HCT116 (cell line): ENCODE measurements at regions not wholly inside any gene's neighbourhood (a gene's known extent, or its start where the extent isn't known, plus 50 kb on each side); places are given as distances from the start of the nearest gene placed in this dataset.

Source experiments
- ATAC-seq: fragments of 200-7000 bp; cut with Tn5 transposase; 2 replicates; pipeline ENCODE4 v1.9.1; 2020; ENCODE audit warnings: mild to moderate bottlenecking, moderate library complexity
- BruUV-seq: library from RNA; stranded (reverse); fragments of 400-500 nt; replicated peaks from 2 replicates; lab custom pipeline; 2021; lab: Mats Ljungman, UMichigan
- CTCF ChIA-PET: fragments of 300-600 bp; sonication (Branson Sonifier 250); formaldehyde crosslinking; loops from one replicate; lab custom pipeline; 2021; ENCODE audit warnings: antibody characterized with exemption; lab: Charles Lee
- POLR2A ChIA-PET: fragments of 300-600, 350-600 bp; sonication (Branson Sonifier 250); formaldehyde crosslinking; loops from one replicate; lab custom pipeline; 2021; ENCODE audit warnings: antibody characterized with exemption; lab: Charles Lee
- RAD21 ChIA-PET, 2 experiments: fragments of 300-600 bp; sonication (Branson Sonifier 250); formaldehyde crosslinking; loops; one replicate each; lab custom pipeline; 2023; ENCODE audit warnings: low total read pairs in 2 of 2; ENCODE audit not compliant: uncharacterized antibody in 2 of 2, unreplicated experiment in 2 of 2, low non-redundant PET in 1 of 2; lab: Charles Lee
- DNase-seq: peaks from one replicate; pipeline ENCODE4 v3.0.0-alpha.2; 2010; ENCODE audit warnings: low read depth, low spot score
- H2AFZ ChIP-seq: fragments of 200-600 bp; shearing (Covaris generic), sonication (generic); 2 replicates; pipeline ENCODE4 v1.6.1; 2017; ENCODE audit warnings: low read depth, mixed run types, mixed read lengths, antibody characterized with exemption, low read length; ENCODE audit not compliant: poor library complexity, severe bottlenecking
- H3K27ac ChIP-seq: 2 replicates; pipeline ENCODE4 v1.5.1; 2012; ENCODE audit warnings: low read depth, low read length
- H3K27me3 ChIP-seq: fragments of 200-600 bp; sonication (generic); 2 replicates; pipeline ENCODE4 v1.6.1; 2016; ENCODE audit warnings: mixed run types, low read length, mixed read lengths; ENCODE audit not compliant: insufficient read depth
- H3K36me3 ChIP-seq, 2 experiments: fragments of 200-500 bp in 1 of 2; fragments of 200-600 bp in 1 of 2; sonication (Bioruptor generic) in 1 of 2; sonication (generic) in 1 of 2; 2 replicates each; pipeline versions ENCODE4 v1.5.1 to v1.6.1; 2014 to 2016; ENCODE audit warnings: low read length in 2 of 2, inconsistent platforms in 1 of 2, mixed read lengths in 1 of 2, mixed run types in 1 of 2; ENCODE audit not compliant: insufficient read depth in 2 of 2, control insufficient read depth in 1 of 2
- H3K4me1 ChIP-seq, 2 experiments: fragments of 200-600 bp in 1 of 2; sonication (generic) in 1 of 2; 2 replicates each; pipeline versions ENCODE4 v1.5.1 to v1.6.1; 2012 to 2017; ENCODE audit warnings: low read length in 2 of 2, inconsistent platforms in 1 of 2, mild to moderate bottlenecking in 1 of 2, mixed read lengths in 1 of 2, mixed run types in 1 of 2, moderate library complexity in 1 of 2; ENCODE audit not compliant: insufficient read depth in 2 of 2, control insufficient read depth in 1 of 2
- H3K4me2 ChIP-seq: fragments of 200-600 bp; sonication (generic); 2 replicates; pipeline ENCODE4 v1.6.1; 2017; ENCODE audit warnings: mixed run types, low read length, mixed read lengths
- H3K4me3 ChIP-seq, 2 experiments: fragments of 200-600 bp in 1 of 2; sonication (generic) in 1 of 2; replicated peaks in 1 of 2; 2 replicates each; pipeline ENCODE4 v1.5.1; 2011 to 2016; ENCODE audit warnings: low read length in 2 of 2, control low read depth in 1 of 2, low read depth in 1 of 2, mild to moderate bottlenecking in 1 of 2, mixed read lengths in 1 of 2, mixed run types in 1 of 2
- H3K79me2 ChIP-seq: fragments of 200-600 bp; sonication (generic); 2 replicates; pipeline ENCODE4 v1.6.1; 2017; ENCODE audit warnings: mild to moderate bottlenecking, mixed run types, low read length, moderate library complexity, mixed read lengths; ENCODE audit not compliant: insufficient read depth
- H3K9ac ChIP-seq: fragments of 200-600 bp; sonication (generic); 2 replicates; pipeline ENCODE4 v1.6.1; 2016; ENCODE audit warnings: low read length, mixed read lengths
- H3K9me2 ChIP-seq: fragments of 200-600 bp; sonication (generic), shearing (Covaris generic); 2 replicates; pipeline ENCODE4 v1.6.1; 2017; ENCODE audit warnings: mixed run types, mild to moderate bottlenecking, moderate library complexity; ENCODE audit not compliant: insufficient read depth
- H3K9me3 ChIP-seq, 2 experiments: fragments of 200-500 bp in 1 of 2; fragments of 200-600 bp in 1 of 2; sonication (Bioruptor generic) in 1 of 2; sonication (generic) in 1 of 2; 2 replicates each; pipeline ENCODE4 v1.6.1; 2014 to 2017; ENCODE audit warnings: low read length in 2 of 2, mixed read lengths in 2 of 2, inconsistent platforms in 1 of 2, low read depth in 1 of 2, mild to moderate bottlenecking in 1 of 2, mixed run types in 1 of 2, moderate library complexity in 1 of 2; ENCODE audit not compliant: control insufficient read depth in 1 of 2, insufficient read depth in 1 of 2
- H4K20me1 ChIP-seq: fragments of 200-600 bp; sonication (generic), shearing (Covaris generic); 2 replicates; pipeline ENCODE4 v1.6.1; 2017; ENCODE audit warnings: mixed run types, mild to moderate bottlenecking, moderate library complexity; ENCODE audit not compliant: insufficient read depth
- ATF3 ChIP-seq: IDR thresholded peaks from 2 replicates; pipeline ENCODE4 v1.6.1; 2012
- CBX3 ChIP-seq: IDR thresholded peaks from 2 replicates; pipeline ENCODE4 v1.6.1; 2012; ENCODE audit warnings: low read depth
- CEBPB ChIP-seq: IDR thresholded peaks from 2 replicates; pipeline ENCODE4 v1.6.1; 2012; ENCODE audit warnings: low read depth
- CTCF ChIP-seq, 3 experiments: fragments of 200-600 bp in 1 of 3; sonication (generic) in 1 of 3; IDR thresholded peaks in 2 of 3; conservative IDR thresholded peaks in 1 of 3; 2 replicates each; pipeline ENCODE4 v1.5.1; 2012 to 2017; ENCODE audit warnings: low read depth in 2 of 3, low read length in 2 of 3, antibody characterized with exemption in 1 of 3, borderline replicate concordance in 1 of 3, control low read depth in 1 of 3, mild to moderate bottlenecking in 1 of 3, mixed read lengths in 1 of 3, mixed run types in 1 of 3, moderate library complexity in 1 of 3; ENCODE audit not compliant: insufficient read depth in 1 of 3
- EGR1 ChIP-seq: IDR thresholded peaks from 2 replicates; pipeline ENCODE4 v1.6.1; 2012; ENCODE audit warnings: low read depth
- ELF1 ChIP-seq: IDR thresholded peaks from 2 replicates; pipeline ENCODE4 v1.6.1; 2012; ENCODE audit warnings: low read depth, borderline replicate concordance
- EZH2 ChIP-seq: fragments of 200-600 bp; sonication (generic); IDR thresholded peaks from 2 replicates; pipeline ENCODE4 v1.6.1; 2017; ENCODE audit warnings: antibody characterized with exemption, mixed run types
- FOSL1 ChIP-seq: IDR thresholded peaks from 2 replicates; pipeline ENCODE4 v1.6.1; 2012; ENCODE audit warnings: low read depth
- MAX ChIP-seq: IDR thresholded peaks from 2 replicates; pipeline ENCODE4 v1.6.1; 2012
- POLR2A ChIP-seq: IDR thresholded peaks from 2 replicates; pipeline ENCODE4 v1.7.0; 2011; ENCODE audit warnings: borderline replicate concordance; ENCODE audit not compliant: insufficient read depth, insufficient read length; ENCODE audit errors: extremely low read depth
- POLR2AphosphoS5 ChIP-seq: IDR thresholded peaks from 2 replicates; pipeline ENCODE4 v1.6.1; 2011; ENCODE audit warnings: mild to moderate bottlenecking, low read depth, low read length, moderate library complexity
- RAD21 ChIP-seq: IDR thresholded peaks from 2 replicates; pipeline ENCODE4 v1.6.1; 2012; ENCODE audit warnings: low read depth, mild to moderate bottlenecking
- REST ChIP-seq: IDR thresholded peaks from 2 replicates; pipeline ENCODE4 v1.6.1; 2012; ENCODE audit warnings: low read depth
- SIN3A ChIP-seq: IDR thresholded peaks from 2 replicates; pipeline ENCODE4 v1.6.1; 2012; ENCODE audit warnings: low read depth
- SRF ChIP-seq: IDR thresholded peaks from 2 replicates; pipeline ENCODE4 v1.6.1; 2012; ENCODE audit warnings: low read depth
- TCF7L2 ChIP-seq: IDR thresholded peaks from 2 replicates; pipeline ENCODE4 v1.7.0; 2011; ENCODE audit warnings: borderline replicate concordance, inconsistent platforms; ENCODE audit not compliant: insufficient read depth, insufficient read length; ENCODE audit errors: extremely low read depth
- ZBTB33 ChIP-seq: IDR thresholded peaks from 2 replicates; pipeline ENCODE4 v1.6.1; 2011; ENCODE audit warnings: mild to moderate bottlenecking, low read length, moderate library complexity; ENCODE audit not compliant: insufficient replicate concordance; ENCODE audit errors: extremely low read depth
- ZFX ChIP-seq: fragments of 450-650 bp; IDR thresholded peaks from 2 replicates; pipeline ENCODE4 v1.6.1; 2017
- ZNF274 ChIP-seq: fragments of 200-500 bp; sonication (Bioruptor generic); IDR thresholded peaks from 2 replicates; pipeline ENCODE4 v1.6.1; 2014; ENCODE audit warnings: mild to moderate bottlenecking, low read depth, low read length, inconsistent platforms
- intact Hi-C: fragments of 100-400 bp; cut with micrococcal nuclease; formaldehyde crosslinking; loops from 2 replicates; pipeline ENCODE4 v1.10.0; 2022

GRCh38 chr7:67663644-67664043, 667.0 kb downstream of the TYW1 start:
- TF ChIP-seq TCF7L2 (no peak), ATF3 (no peak), RAD21 (no peak), CEBPB (no peak), FOSL1 (no peak), EZH2 (no peak), POLR2A (no peak), ZNF274 (no peak), SIN3A (no peak), CBX3 (no peak), POLR2AphosphoS5 (no peak), ELF1 (no peak), REST (no peak), MAX (no peak), CTCF (IDR thresholded peaks at IDR 0.05 in 2 of 3, conservative IDR thresholded peaks at IDR 0.05 in 1 of 3; ENCODE audit: borderline replicate concordance in 1 of 3, insufficient read depth in 1 of 3, low read depth in 2 of 3, low read length in 2 of 3) (no peak), EGR1 (no peak), ZFX (no peak), ZBTB33 (no peak), SRF (no peak)
- Histone ChIP-seq H3K36me3 (no peaks in the 10 kb centered on the region), H3K9ac (no peak overlapping the region), H2AFZ (no peak overlapping the region), H3K4me1 (no peaks in the 10 kb centered on the region), H3K4me2 (no peak overlapping the region), H3K27me3 (no peaks in the 10 kb centered on the region), H3K9me2 (no peaks in the 10 kb centered on the region), H3K4me3 (no peak overlapping the region), H3K9me3 (peaks cover 0 to 12% of the 10 kb centered on the region in 2 experiments; a peak in 1 of 4 replicates), H4K20me1 (no peaks in the 10 kb centered on the region), H3K79me2 (no peaks in the 10 kb centered on the region), H3K27ac (no peak overlapping the region)
- intact Hi-C loops, result no loop called here
- ChIA-PET POLR2A (no interaction called here), CTCF (no interaction called here), RAD21 (no interaction called here)
- DNase-seq (no peak), ATAC-seq (no peak)
- no TSS peak for BruUV-seq
